RCC 7860 (cell line): ENCODE measurements at regions not wholly inside any gene's neighbourhood (a gene's known extent, or its start where the extent isn't known, plus 50 kb on each side); places are given as distances from the start of the nearest gene placed in this dataset.
"Not testable (repeated sequence)": the region's sequence is repeated elsewhere in the genome, so short reads cannot be mapped to it uniquely, and the experiment has no call there.

Experiments used
- DNase-seq: peaks from one replicate; pipeline ENCODE4 v3.0.0-alpha.2; 2015; ENCODE audit warnings: low spot score
- FAIRE-seq: peaks from 2 replicates; lab custom pipeline; 2012; peaks lifted over from hg19 to GRCh38; lab: Jason Lieb, UNC

- no peak for DNase-seq
- no peak for FAIRE-seq
These were observed 63.2 kb downstream of the NENF start for GRCh38 chr1:212495766-212496494.

- FAIRE-seq = no peak
- DNase-seq = no peak
These were observed 64.0 kb downstream of the NENF start for GRCh38 chr1:212496682-212497081.

- DNase-seq (no peak), FAIRE-seq (no peak)
These were observed 64.8 kb downstream of the NENF start for GRCh38 chr1:212497553-212497952.

- FAIRE-seq (no peak), DNase-seq (peak; percentile 16)
These were observed 65.7 kb downstream of the NENF start for GRCh38 chr1:212498283-212499040.

- DNase-seq = no peak
- FAIRE-seq = no peak
These were observed 67.6 kb downstream of the NENF start for GRCh38 chr1:212500351-212500750.

GRCh38 chr1:212500983-212501382 lies 68.3 kb downstream of the NENF start:
- FAIRE-seq (no peak), DNase-seq (no peak)

- DNase-seq = no peak
- FAIRE-seq = no peak
These were observed 71.0 kb downstream of the NENF start for GRCh38 chr1:212503714-212504113.

GRCh38 chr1:212504171-212504803 lies 71.6 kb downstream of the NENF start:
- DNase-seq = no peak
- no peak for FAIRE-seq

GRCh38 chr1:212506666-212507065 lies 73.9 kb downstream of the NENF start:
- DNase-seq (no peak), FAIRE-seq (no peak)

- FAIRE-seq (no peak), DNase-seq (no peak)
These were observed 74.6 kb downstream of the NENF start for GRCh38 chr1:212507369-212507768.

- peak; percentile 99 for DNase-seq
These were observed 80.3 kb downstream of the NENF start for GRCh38 chr1:212512816-212513559.

GRCh38 chr1:212513586-212513985 lies 80.9 kb downstream of the NENF start:
- no peak for FAIRE-seq
- DNase-seq = no peak

More at GRCh38 chr1:212512816-212513559, 80.3 kb downstream of the NENF start:
- peak; percentile 91 for FAIRE-seq

GRCh38 chr1:212514056-212514614 lies 81.4 kb downstream of the NENF start:
- peak; percentile 92 for FAIRE-seq
- DNase-seq = peak; percentile 98

GRCh38 chr1:212514782-212515181 lies 82.1 kb downstream of the NENF start:
- DNase-seq = no peak
- no peak for FAIRE-seq

GRCh38 chr1:212515329-212515760 lies 82.6 kb downstream of the NENF start:
- FAIRE-seq (no peak), DNase-seq (no peak)

GRCh38 chr1:212516012-212516411 lies 83.3 kb downstream of the NENF start:
- not testable (repeated sequence) for DNase-seq, FAIRE-seq

GRCh38 chr1:212518188-212519054 lies 85.7 kb downstream of the NENF start:
- DNase-seq (peak; percentile 48), FAIRE-seq (no peak)

GRCh38 chr1:212519131-212519530 lies 86.4 kb downstream of the NENF start:
- DNase-seq (no peak), FAIRE-seq (no peak)

GRCh38 chr1:212520299-212520698 lies 87.6 kb downstream of the NENF start:
- no peak for FAIRE-seq

GRCh38 chr1:212520746-212521145 lies 87.8 kb upstream of the ATF3 start:
- FAIRE-seq (no peak), DNase-seq (no peak)

More at GRCh38 chr1:212520299-212520698, 87.6 kb downstream of the NENF start:
- no peak for DNase-seq
